K562 (cell line): ENCODE measurements at regions not wholly inside any gene's neighbourhood (a gene's known extent, or its start where the extent isn't known, plus 50 kb on each side); places are given as distances from the start of the nearest gene placed in this dataset.
A peak's percentile ranks its signal among the peaks of the same experiment; 100 is the strongest.

Source experiments
- BCL6 ChIP-seq: fragments of 250-450 bp; sonication (Bioruptor Pico); IDR thresholded peaks from 2 replicates; pipeline ENCODE4 v1.4.0; 2020
- BHLHE40 ChIP-seq: IDR thresholded peaks from 2 replicates; pipeline ENCODE4 v1.6.1; 2011; ENCODE audit warnings: low read length, improper control_type of control experiment
- BRD4 ChIP-seq: fragments of 200-600 bp; sonication (generic); IDR thresholded peaks from 2 replicates; pipeline ENCODE4 v1.6.1; 2017; ENCODE audit warnings: inconsistent platforms
- CEBPB ChIP-seq: fragments of 450-650 bp; IDR thresholded peaks from 2 replicates; pipeline ENCODE4 v1.6.1; 2016; ENCODE audit warnings: missing genetic modification characterization, missing compliant biosample characterization
- EP400 ChIP-seq: fragments of 450-650 bp; IDR thresholded peaks from 2 replicates; pipeline ENCODE4 v1.6.1; 2017; ENCODE audit warnings: antibody characterized with exemption, mild to moderate bottlenecking, moderate library complexity
- ESRRB ChIP-seq: fragments of 250-450 bp; sonication (Bioruptor Pico); IDR thresholded peaks from 2 replicates; pipeline ENCODE4 v1.5.0; 2020; ENCODE audit warnings: mild to moderate bottlenecking, moderate library complexity, borderline replicate concordance
- FOXJ3 ChIP-seq: sonication (generic); formaldehyde crosslinking; IDR thresholded peaks from 2 replicates; pipeline ENCODE4 v1.4.0; 2020; ENCODE audit warnings: mild to moderate bottlenecking, missing genetic modification reagents
- KAT7 ChIP-seq: sonication (generic); formaldehyde crosslinking; IDR thresholded peaks from 2 replicates; pipeline ENCODE4 v1.8.0; 2022; ENCODE audit warnings: missing genetic modification reagents, mild to moderate bottlenecking, borderline replicate concordance
- MEF2D ChIP-seq: conservative IDR thresholded peaks from 2 replicates; pipeline ENCODE4 v1.6.1; 2016; ENCODE audit warnings: low read depth, missing genetic modification characterization, missing compliant biosample characterization
- MTA2 ChIP-seq: fragments of 450-650 bp; IDR thresholded peaks from 2 replicates; pipeline ENCODE4 v1.6.1; 2016; ENCODE audit warnings: low read depth
- MYBL2 ChIP-seq, 2 experiments: fragments of 450-650 bp in 1 of 2; sonication (generic) in 1 of 2; formaldehyde crosslinking in 1 of 2; IDR thresholded peaks; 2 replicates each; pipeline versions ENCODE4 v1.6.1 to v1.8.1; 2017 to 2022; ENCODE audit warnings: borderline replicate concordance in 1 of 2, inconsistent platforms in 1 of 2, low read depth in 1 of 2, mild to moderate bottlenecking in 1 of 2, missing genetic modification reagents in 1 of 2, moderate library complexity in 1 of 2
- NEUROD1 ChIP-seq: fragments of 150-350 bp; IDR thresholded peaks from 2 replicates; pipeline ENCODE4 v1.6.1; 2014; ENCODE audit warnings: borderline replicate concordance, low read length, low read depth; ENCODE audit not compliant: partially characterized antibody
- PCBP2 ChIP-seq: fragments of 200-400 bp; formaldehyde crosslinking; IDR thresholded peaks from 2 replicates; pipeline ENCODE4 v1.6.1; 2018; ENCODE audit warnings: low read length, low read depth, mild to moderate bottlenecking, moderate library complexity; ENCODE audit not compliant: poor library complexity, severe bottlenecking
- RBM17 ChIP-seq: fragments of 200-400 bp; formaldehyde crosslinking; IDR thresholded peaks from 2 replicates; pipeline ENCODE4 v1.6.1; 2017; ENCODE audit warnings: low read depth, mild to moderate bottlenecking, low read length, borderline replicate concordance
- SMARCC2 ChIP-seq: fragments of 450-650 bp; IDR thresholded peaks from 2 replicates; pipeline ENCODE4 v1.6.1; 2017; ENCODE audit warnings: antibody characterized with exemption, moderate library complexity, mild to moderate bottlenecking, low read depth
- SOX6 ChIP-seq: fragments of 450-650 bp; IDR thresholded peaks from 2 replicates; pipeline ENCODE4 v1.6.1; 2014; ENCODE audit warnings: mild to moderate bottlenecking
- TAF1 ChIP-seq: IDR thresholded peaks from 2 replicates; pipeline ENCODE4 v1.6.1; 2011; ENCODE audit warnings: mild to moderate bottlenecking, low read length, moderate library complexity; ENCODE audit not compliant: insufficient read depth, control insufficient read depth, severe bottlenecking; ENCODE audit errors: extremely low read depth
- TCF15 ChIP-seq: fragments of 250-450 bp; sonication (Bioruptor Pico); IDR thresholded peaks from 2 replicates; pipeline ENCODE4 v1.8.0; 2022; ENCODE audit warnings: moderate library complexity, mild to moderate bottlenecking, inconsistent platforms
- UBTF ChIP-seq, 2 experiments: IDR thresholded peaks; 2 replicates each; pipeline ENCODE4 v1.6.1; 2012; ENCODE audit warnings: improper control_type of control experiment in 2 of 2, low read depth in 2 of 2, low read length in 2 of 2, borderline replicate concordance in 1 of 2
- ZNF184 ChIP-seq: sonication (generic); formaldehyde crosslinking; IDR thresholded peaks from 2 replicates; pipeline ENCODE4 v1.5.0; 2020; ENCODE audit warnings: missing genetic modification reagents
- ZNF232 ChIP-seq: sonication (generic); formaldehyde crosslinking; IDR thresholded peaks from 2 replicates; pipeline ENCODE4 v1.8.0; 2022; ENCODE audit warnings: mild to moderate bottlenecking, missing genetic modification reagents
- ZNF41 ChIP-seq: fragments of 250-450 bp; sonication (Bioruptor Pico); conservative IDR thresholded peaks from 2 replicates; pipeline ENCODE4 v1.4.0; 2020; ENCODE audit warnings: mild to moderate bottlenecking
- ZNF77 ChIP-seq: fragments of 250-450 bp; sonication (Bioruptor Pico); IDR thresholded peaks from 2 replicates; pipeline ENCODE4 v1.5.0; 2020

DNA sequence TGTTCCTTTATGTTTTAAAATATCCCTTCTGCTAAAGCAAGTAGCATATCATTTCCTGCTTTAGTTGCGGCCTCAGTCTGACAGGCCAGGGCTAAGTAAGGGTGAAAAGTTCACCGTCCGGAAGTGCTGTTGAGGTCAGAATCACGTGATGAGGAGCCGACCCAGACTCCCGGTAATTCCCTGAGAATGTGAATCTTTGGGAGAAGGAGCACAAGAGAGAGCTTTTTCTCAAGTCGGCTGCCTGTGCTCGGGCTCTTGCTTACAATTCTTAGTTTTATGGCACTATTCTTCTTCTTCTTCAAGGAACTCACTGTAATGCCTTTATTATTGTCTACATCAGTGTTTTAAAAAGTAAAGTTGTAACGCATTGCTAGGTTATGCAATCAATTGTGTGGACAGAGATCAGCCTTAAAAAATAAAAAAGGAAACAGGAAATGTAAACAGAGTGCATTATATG is 309.3 kb downstream of the PRL start (continued):
- no peak for TF ChIP-seq ZNF41 (CRISPR knock-in tag)
- peak; percentile 81 for TF ChIP-seq BHLHE40
- no peak for TF ChIP-seq TAF1
- TF ChIP-seq CEBPB (tag) = peak; percentile 92
- no peak for TF ChIP-seq ZNF232 (CRISPR knock-in tag)
- no peak for TF ChIP-seq KAT7
- TF ChIP-seq MYBL2 (IDR thresholded peaks at IDR 0.05; ENCODE audit: low read depth) = no peak
- no peak for TF ChIP-seq MYBL2 (CRISPR knock-in tag; IDR thresholded peaks at IDR 0.05; ENCODE audit: borderline replicate concordance)
- no peak for TF ChIP-seq BCL6 (CRISPR knock-in tag)
- TF ChIP-seq FOXJ3 = no peak
- no peak for TF ChIP-seq TCF15 (CRISPR knock-in tag)
- TF ChIP-seq UBTF (IDR thresholded peaks at IDR 0.05; ENCODE audit: borderline replicate concordance in 1 of 2, low read depth in 2 of 2, low read length in 2 of 2) = no peak
- peak; percentile 70; the same call in 1 of the 2 replicates for TF ChIP-seq SOX6
- TF ChIP-seq ZNF184 (CRISPR knock-in tag) = no peak
- TF ChIP-seq MEF2D = no peak
- TF ChIP-seq SMARCC2 = 0 out of 2 replicates have a peak, but pooled peaks have one; percentile 48
- TF ChIP-seq RBM17 = no peak
- no peak for TF ChIP-seq ZNF77 (CRISPR knock-in tag)
- TF ChIP-seq MTA2 = no peak
- TF ChIP-seq NEUROD1 = no peak
- peak; percentile 40 for TF ChIP-seq EP400
- no peak for TF ChIP-seq PCBP2
- no peak for TF ChIP-seq ESRRB (CRISPR knock-in tag)
- no peak for TF ChIP-seq BRD4
